Stimulated activated effector memory CD8-positive, alpha-beta T cell treated with anti-CD3 and anti-CD28 coated beads, Interleukin-12 subunit alpha, Interleukin-12 subunit beta, amount 100 ng/mL, for 72 hours (primary cell): ENCODE measurements at regions not wholly inside any gene's neighbourhood (a gene's known extent, or its start where the extent isn't known, plus 50 kb on each side); places are given as distances from the start of the nearest gene placed in this dataset.

Source experiments
- ATAC-seq: fragments of 150-1000 bp; cut with Tn5 transposase; 2 replicates; pipeline ENCODE4 v1.10.0; 2021
- DNase-seq, 2 donors: peaks; one replicate each; pipeline ENCODE4 v3.0.0; 2021 to 2022; ENCODE audit warnings: low spot score in 2 of 2
- H3K27ac Mint-ChIP-seq: one replicate; pipeline ENCODE4 v1.8.0; 2022; ENCODE audit warnings: mild to moderate bottlenecking, mixed read lengths
- H3K36me3 Mint-ChIP-seq: one replicate; pipeline ENCODE4 v1.8.0; 2022; ENCODE audit warnings: mild to moderate bottlenecking, mixed read lengths
- H3K4me1 Mint-ChIP-seq: one replicate; pipeline ENCODE4 v1.8.0; 2022; ENCODE audit warnings: mixed read lengths
- H3K4me3 Mint-ChIP-seq: one replicate; pipeline ENCODE4 v1.8.0; 2022; ENCODE audit warnings: mild to moderate bottlenecking, mixed read lengths
- H3K9me3 Mint-ChIP-seq: one replicate; pipeline ENCODE4 v1.8.0; 2022; ENCODE audit warnings: mixed read lengths

DNA sequence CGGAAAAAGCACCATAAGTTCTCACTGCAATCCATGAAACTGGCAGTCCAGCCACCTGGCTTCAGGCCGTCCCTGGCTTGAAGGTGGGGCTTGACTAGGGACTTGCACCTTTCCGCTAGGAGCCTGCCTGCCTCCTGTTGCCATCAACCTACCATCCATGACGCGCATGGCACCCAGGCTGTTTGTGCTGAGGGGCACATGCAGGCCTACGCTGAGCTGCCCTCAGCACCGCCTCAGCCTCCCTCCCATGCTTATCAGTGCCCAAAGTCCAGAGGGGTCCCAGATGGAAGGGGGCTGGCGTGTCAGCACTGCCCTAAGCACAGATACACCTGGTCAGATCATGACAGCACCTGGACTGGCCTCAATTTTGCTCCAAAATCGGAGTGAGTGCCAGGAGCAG, 190.2 kb upstream of the LYPLAL1 start:
- H3K27ac Mint-ChIP-seq, result no peak overlapping the region
- no peak overlapping the region for H3K4me3 Mint-ChIP-seq
- ATAC-seq, result peak; percentile 11
- H3K4me1 Mint-ChIP-seq, result no peaks in the 10 kb centered on the region
- H3K36me3 Mint-ChIP-seq, result peaks cover 6% of the 10 kb centered on the region
- no peak for DNase-seq
- H3K9me3 Mint-ChIP-seq, result peaks cover 12% of the 10 kb centered on the region

GRCh38 chr1:218983848-218984247, 189.8 kb upstream of the LYPLAL1 start:
- peaks cover 12% of the 10 kb centered on the region for H3K9me3 Mint-ChIP-seq
- no peaks in the 10 kb centered on the region for H3K4me1 Mint-ChIP-seq
- H3K27ac Mint-ChIP-seq, result no peak overlapping the region
- no peak overlapping the region for H3K4me3 Mint-ChIP-seq
- no peak for DNase-seq
- H3K36me3 Mint-ChIP-seq, result peaks cover 6% of the 10 kb centered on the region
- ATAC-seq, result peak; percentile 34

DNA sequence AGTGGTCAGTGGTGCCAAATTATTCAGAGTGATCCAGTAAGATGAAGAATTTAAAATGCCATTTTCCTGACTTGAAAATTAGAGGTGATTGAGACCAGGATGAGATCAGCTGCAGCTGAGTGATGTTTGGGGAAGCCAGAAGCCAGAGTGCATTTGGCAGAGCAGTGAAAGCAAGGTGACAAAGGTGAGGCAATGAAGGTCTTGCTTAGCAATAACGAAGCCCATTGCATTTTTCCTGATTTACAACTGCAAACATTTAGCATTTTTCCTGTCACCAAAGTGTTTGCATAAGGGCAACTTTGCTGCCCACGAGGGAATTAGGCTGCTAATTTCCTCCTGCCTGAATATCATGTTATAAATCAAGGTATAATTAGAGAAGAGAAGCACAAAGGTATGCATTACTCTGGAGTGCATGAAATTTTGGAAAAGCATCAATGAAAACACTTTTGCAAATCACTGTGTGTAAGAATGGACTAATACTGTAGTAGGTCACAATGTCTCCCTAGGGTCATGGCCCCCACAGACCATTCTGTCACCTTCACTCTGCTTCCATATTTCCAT, 188.2 kb upstream of the LYPLAL1 start:
- no peak overlapping the region for H3K4me3 Mint-ChIP-seq

DNA sequence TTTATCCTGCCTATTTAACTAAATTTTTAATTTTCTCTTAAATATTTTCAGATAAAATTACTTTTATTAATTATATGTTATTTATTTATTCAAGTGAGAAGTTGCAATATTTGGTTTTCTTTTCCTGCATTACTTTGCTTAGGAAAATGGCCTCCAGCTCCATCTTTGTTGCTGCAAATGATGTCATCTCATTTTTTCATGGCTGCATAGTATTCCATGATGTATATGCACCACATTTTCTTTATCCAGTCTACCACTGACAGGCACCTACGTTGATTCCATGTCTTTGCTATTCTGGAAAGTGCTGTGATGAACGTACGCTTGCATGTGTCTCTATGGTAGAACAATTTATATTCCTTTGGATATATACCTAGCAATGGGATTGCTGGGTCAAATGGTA, 186.9 kb upstream of the LYPLAL1 start:
- H3K4me1 Mint-ChIP-seq, result no peaks in the 10 kb centered on the region
- peaks cover 10% of the 10 kb centered on the region for H3K9me3 Mint-ChIP-seq
- ATAC-seq (no peak), DNase-seq (no peak)
- H3K4me3 Mint-ChIP-seq, result no peak overlapping the region
- H3K36me3 Mint-ChIP-seq, result peaks cover 6% of the 10 kb centered on the region
- no peak overlapping the region for H3K27ac Mint-ChIP-seq

More for the DNA sequence above, 188.2 kb upstream of the LYPLAL1 start:
- ATAC-seq (no peak), DNase-seq (no peak)
- H3K36me3 Mint-ChIP-seq, result peaks cover 6% of the 10 kb centered on the region
- peaks cover 14% of the 10 kb centered on the region for H3K9me3 Mint-ChIP-seq
- no peak overlapping the region for H3K27ac Mint-ChIP-seq
- H3K4me1 Mint-ChIP-seq, result no peaks in the 10 kb centered on the region

- H3K4me3 Mint-ChIP-seq, result no peak overlapping the region
- ATAC-seq (peak; percentile 19), DNase-seq (no peak)
- H3K27ac Mint-ChIP-seq, result no peak overlapping the region
- H3K36me3 Mint-ChIP-seq, result peaks cover 6% of the 10 kb centered on the region
- H3K9me3 Mint-ChIP-seq, result peaks cover 6% of the 10 kb centered on the region
- no peaks in the 10 kb centered on the region for H3K4me1 Mint-ChIP-seq
Observed at GRCh38 chr1:218990019-218990418, 183.7 kb upstream of the LYPLAL1 start.

- DNase-seq, result no peak
- Mint-ChIP-seq H3K27ac (no peak overlapping the region), H3K36me3 (peaks cover 6% of the 10 kb centered on the region), H3K4me1 (no peaks in the 10 kb centered on the region), H3K9me3 (peaks cover 5% of the 10 kb centered on the region), H3K4me3 (no peak overlapping the region)
- ATAC-seq, result no peak
Observed at GRCh38 chr1:218991089-218991488, 182.6 kb upstream of the LYPLAL1 start.

- DNase-seq (no peak), ATAC-seq (no peak)
- no peak overlapping the region for H3K4me3 Mint-ChIP-seq
- peaks cover 3% of the 10 kb centered on the region for H3K9me3 Mint-ChIP-seq
- no peaks in the 10 kb centered on the region for H3K4me1 Mint-ChIP-seq
- H3K36me3 Mint-ChIP-seq, result no peaks in the 10 kb centered on the region
- H3K27ac Mint-ChIP-seq, result no peak overlapping the region
Observed at GRCh38 chr1:218994615-218995014, 179.1 kb upstream of the LYPLAL1 start.

- no peak for ATAC-seq
- Mint-ChIP-seq H3K4me3 (no peak overlapping the region), H3K4me1 (no peaks in the 10 kb centered on the region), H3K9me3 (peaks cover 3% of the 10 kb centered on the region), H3K36me3 (no peaks in the 10 kb centered on the region), H3K27ac (no peak overlapping the region)
- no peak for DNase-seq
Observed at GRCh38 chr1:218995091-218995665, 178.5 kb upstream of the LYPLAL1 start.

DNA sequence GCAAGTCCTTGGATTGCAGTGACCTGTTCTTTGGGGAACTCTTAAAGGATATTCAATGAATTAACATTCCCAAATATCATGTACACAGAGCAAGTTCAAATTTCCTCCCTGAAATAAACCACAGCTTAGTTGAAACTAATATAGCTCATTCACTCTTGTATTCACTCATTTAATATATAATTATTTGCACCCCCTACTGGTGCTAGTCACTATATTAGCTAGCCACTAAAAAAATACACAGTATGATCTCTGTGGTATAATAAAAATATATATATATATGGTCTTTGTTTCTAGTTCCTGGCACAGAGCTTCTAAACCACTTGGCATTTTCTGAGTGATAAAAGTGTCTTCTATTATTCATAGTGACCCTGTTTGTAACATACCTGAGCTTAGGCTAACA, 177.3 kb upstream of the LYPLAL1 start:
- no peaks in the 10 kb centered on the region for H3K36me3 Mint-ChIP-seq
- no peak overlapping the region for H3K4me3 Mint-ChIP-seq
- DNase-seq, result no peak
- peaks cover 3% of the 10 kb centered on the region for H3K9me3 Mint-ChIP-seq
- H3K4me1 Mint-ChIP-seq, result no peaks in the 10 kb centered on the region
- no peak overlapping the region for H3K27ac Mint-ChIP-seq
- no peak for ATAC-seq

DNA sequence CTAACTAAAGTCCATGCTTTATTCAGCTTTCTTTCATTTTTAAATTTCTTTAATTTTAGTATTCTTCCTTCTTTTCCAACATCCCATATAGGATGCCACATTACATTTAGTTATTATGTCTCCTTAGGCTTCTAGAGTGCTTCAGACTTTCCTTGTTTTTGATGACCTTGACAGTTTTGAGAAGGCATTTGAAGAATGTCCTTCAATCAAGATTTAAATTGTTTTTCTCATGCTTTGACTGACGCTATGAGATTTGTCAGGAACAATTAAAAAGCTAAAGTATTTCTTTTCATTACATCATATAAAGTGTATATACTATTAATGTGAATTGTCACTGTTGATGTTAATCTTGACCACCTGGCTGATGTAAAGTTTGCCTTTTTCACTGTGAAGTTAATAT, 173.7 kb upstream of the LYPLAL1 start:
- H3K9me3 Mint-ChIP-seq, result peaks cover 12% of the 10 kb centered on the region
- H3K4me1 Mint-ChIP-seq, result no peaks in the 10 kb centered on the region
- H3K36me3 Mint-ChIP-seq, result no peaks in the 10 kb centered on the region
- no peak overlapping the region for H3K27ac Mint-ChIP-seq
- DNase-seq, result no peak
- ATAC-seq, result no peak
- no peak overlapping the region for H3K4me3 Mint-ChIP-seq

- no peaks in the 10 kb centered on the region for H3K36me3 Mint-ChIP-seq
- H3K9me3 Mint-ChIP-seq, result peaks cover 15% of the 10 kb centered on the region
- DNase-seq (no peak), ATAC-seq (no peak)
- H3K27ac Mint-ChIP-seq, result no peak overlapping the region
- H3K4me1 Mint-ChIP-seq, result no peaks in the 10 kb centered on the region
- no peak overlapping the region for H3K4me3 Mint-ChIP-seq
Observed at GRCh38 chr1:219000631-219001030, 173.0 kb upstream of the LYPLAL1 start.

DNA sequence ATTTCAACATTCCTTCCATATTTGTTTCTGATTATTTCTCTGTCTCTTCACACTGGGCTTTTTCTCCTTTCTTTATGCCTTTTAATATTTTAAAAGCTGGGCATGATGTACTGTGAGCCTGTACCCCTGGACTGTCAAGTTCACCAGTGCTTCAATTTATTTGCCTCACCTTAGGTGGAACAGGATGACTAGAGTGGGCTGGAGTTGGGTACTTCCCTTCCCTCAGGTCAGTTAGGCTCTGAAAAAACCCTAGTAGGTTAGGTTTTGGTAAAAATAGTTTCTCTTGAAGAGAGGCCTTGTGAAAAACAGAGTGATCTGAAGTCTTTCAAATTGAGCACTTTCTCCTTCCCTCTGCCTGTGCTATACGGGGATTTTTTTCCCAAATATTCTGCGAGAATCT, 163.0 kb upstream of the LYPLAL1 start:
- no peak overlapping the region for H3K4me3 Mint-ChIP-seq
- peaks cover 8% of the 10 kb centered on the region for H3K9me3 Mint-ChIP-seq

GRCh38 chr1:219020386-219020785, 153.3 kb upstream of the LYPLAL1 start:
- Mint-ChIP-seq H3K27ac (no peak overlapping the region), H3K4me1 (no peaks in the 10 kb centered on the region), H3K36me3 (no peaks in the 10 kb centered on the region), H3K4me3 (no peak overlapping the region), H3K9me3 (peaks cover 8% of the 10 kb centered on the region)
- DNase-seq (no peak), ATAC-seq (no peak)

More for the DNA sequence above, 163.0 kb upstream of the LYPLAL1 start:
- Mint-ChIP-seq H3K27ac (no peak overlapping the region), H3K4me1 (no peaks in the 10 kb centered on the region), H3K36me3 (no peaks in the 10 kb centered on the region)
- DNase-seq (no peak), ATAC-seq (no peak)

- DNase-seq, result no peak
- Mint-ChIP-seq H3K4me1 (no peaks in the 10 kb centered on the region), H3K36me3 (no peaks in the 10 kb centered on the region), H3K27ac (no peak overlapping the region), H3K9me3 (peaks cover 8% of the 10 kb centered on the region), H3K4me3 (no peak overlapping the region)
- no peak for ATAC-seq
Observed at GRCh38 chr1:219020846-219021245, 152.8 kb upstream of the LYPLAL1 start.

- Mint-ChIP-seq H3K9me3 (peaks cover 20% of the 10 kb centered on the region), H3K4me1 (no peaks in the 10 kb centered on the region), H3K4me3 (no peak overlapping the region), H3K36me3 (no peaks in the 10 kb centered on the region), H3K27ac (no peak overlapping the region)
- DNase-seq (no peak), ATAC-seq (no peak)
Observed at GRCh38 chr1:219027146-219027673, 146.5 kb upstream of the LYPLAL1 start.

GRCh38 chr1:219031809-219032208, 141.9 kb upstream of the LYPLAL1 start:
- no peaks in the 10 kb centered on the region for H3K4me1 Mint-ChIP-seq
- no peaks in the 10 kb centered on the region for H3K36me3 Mint-ChIP-seq
- H3K9me3 Mint-ChIP-seq, result peaks cover 11% of the 10 kb centered on the region
- H3K27ac Mint-ChIP-seq, result no peak overlapping the region
- no peak for ATAC-seq
- H3K4me3 Mint-ChIP-seq, result no peak overlapping the region
- no peak for DNase-seq
